Stomach (tissue), 4 donors: ENCODE measurements at regions not wholly inside any gene's neighbourhood (a gene's known extent, or its start where the extent isn't known, plus 50 kb on each side); places are given as distances from the start of the nearest gene placed in this dataset.

Experiments
- EP300 ChIP-seq: sonication (generic); formaldehyde crosslinking; IDR thresholded peaks from one replicate; pipeline ENCODE4 v1.6.1; 2017; ENCODE audit warnings: antibody characterized with exemption
- TF ChIP-seq, protein P1 (sequence below), 7 experiments: fragments of 450-650 bp in 4 of 7; fragments of 200-600 bp in 3 of 7; sonication (generic) in 3 of 7; IDR thresholded peaks; one replicate each; pipeline ENCODE4 v1.5.1; 2016 to 2019; ENCODE audit warnings: antibody characterized with exemption in 7 of 7, control low read depth in 2 of 7, mild to moderate bottlenecking in 1 of 7

DNA sequence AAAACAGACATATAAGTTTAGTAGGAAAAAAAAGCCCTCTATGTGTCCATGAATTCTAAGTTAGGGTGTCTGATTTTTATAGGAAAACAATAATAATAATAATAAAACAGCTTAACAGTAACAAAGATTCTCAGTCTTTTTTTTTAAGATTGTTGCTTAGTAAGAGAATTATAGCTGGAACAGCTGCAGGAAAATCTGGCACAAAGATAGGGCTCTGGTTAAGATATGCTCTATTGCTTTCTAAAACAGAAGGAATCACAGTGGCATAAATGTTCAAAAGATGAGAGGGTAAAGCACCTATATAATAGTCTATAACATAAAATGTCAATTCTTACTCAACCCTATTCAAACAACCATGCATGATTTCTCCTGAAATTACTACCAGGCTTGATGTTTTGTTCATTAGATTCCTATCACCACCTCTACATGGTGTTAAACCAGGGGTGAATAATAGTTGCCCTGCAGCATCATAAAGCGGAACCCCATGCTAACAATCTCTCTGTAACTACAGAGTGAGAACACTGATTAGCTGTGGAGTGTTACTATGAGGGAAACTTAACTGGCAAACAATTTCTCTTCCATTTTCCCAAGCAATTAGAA is 541.4 kb upstream of the MIR17HG start:
- TF ChIP-seq, protein P1, sequence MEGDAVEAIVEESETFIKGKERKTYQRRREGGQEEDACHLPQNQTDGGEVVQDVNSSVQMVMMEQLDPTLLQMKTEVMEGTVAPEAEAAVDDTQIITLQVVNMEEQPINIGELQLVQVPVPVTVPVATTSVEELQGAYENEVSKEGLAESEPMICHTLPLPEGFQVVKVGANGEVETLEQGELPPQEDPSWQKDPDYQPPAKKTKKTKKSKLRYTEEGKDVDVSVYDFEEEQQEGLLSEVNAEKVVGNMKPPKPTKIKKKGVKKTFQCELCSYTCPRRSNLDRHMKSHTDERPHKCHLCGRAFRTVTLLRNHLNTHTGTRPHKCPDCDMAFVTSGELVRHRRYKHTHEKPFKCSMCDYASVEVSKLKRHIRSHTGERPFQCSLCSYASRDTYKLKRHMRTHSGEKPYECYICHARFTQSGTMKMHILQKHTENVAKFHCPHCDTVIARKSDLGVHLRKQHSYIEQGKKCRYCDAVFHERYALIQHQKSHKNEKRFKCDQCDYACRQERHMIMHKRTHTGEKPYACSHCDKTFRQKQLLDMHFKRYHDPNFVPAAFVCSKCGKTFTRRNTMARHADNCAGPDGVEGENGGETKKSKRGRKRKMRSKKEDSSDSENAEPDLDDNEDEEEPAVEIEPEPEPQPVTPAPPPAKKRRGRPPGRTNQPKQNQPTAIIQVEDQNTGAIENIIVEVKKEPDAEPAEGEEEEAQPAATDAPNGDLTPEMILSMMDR (IDR thresholded peaks at IDR 0.05) = no peak
- no peak for TF ChIP-seq EP300
